ENCODE measurements at regions not wholly inside any gene's neighbourhood (a gene's known extent, or its start where the extent isn't known, plus 50 kb on each side); places are given as distances from the start of the nearest gene placed in this dataset.

GRCh38 chr5:45081082-45081481 is 272.3 kb downstream of the MRPS30 start:
- TF ChIP-seq, protein P1, sequence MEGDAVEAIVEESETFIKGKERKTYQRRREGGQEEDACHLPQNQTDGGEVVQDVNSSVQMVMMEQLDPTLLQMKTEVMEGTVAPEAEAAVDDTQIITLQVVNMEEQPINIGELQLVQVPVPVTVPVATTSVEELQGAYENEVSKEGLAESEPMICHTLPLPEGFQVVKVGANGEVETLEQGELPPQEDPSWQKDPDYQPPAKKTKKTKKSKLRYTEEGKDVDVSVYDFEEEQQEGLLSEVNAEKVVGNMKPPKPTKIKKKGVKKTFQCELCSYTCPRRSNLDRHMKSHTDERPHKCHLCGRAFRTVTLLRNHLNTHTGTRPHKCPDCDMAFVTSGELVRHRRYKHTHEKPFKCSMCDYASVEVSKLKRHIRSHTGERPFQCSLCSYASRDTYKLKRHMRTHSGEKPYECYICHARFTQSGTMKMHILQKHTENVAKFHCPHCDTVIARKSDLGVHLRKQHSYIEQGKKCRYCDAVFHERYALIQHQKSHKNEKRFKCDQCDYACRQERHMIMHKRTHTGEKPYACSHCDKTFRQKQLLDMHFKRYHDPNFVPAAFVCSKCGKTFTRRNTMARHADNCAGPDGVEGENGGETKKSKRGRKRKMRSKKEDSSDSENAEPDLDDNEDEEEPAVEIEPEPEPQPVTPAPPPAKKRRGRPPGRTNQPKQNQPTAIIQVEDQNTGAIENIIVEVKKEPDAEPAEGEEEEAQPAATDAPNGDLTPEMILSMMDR (CRISPR knock-in tag; IDR thresholded peaks at IDR 0.05): no peak
- no peak for TF ChIP-seq NFE2L2 (IDR thresholded peaks at IDR 0.05; ENCODE audit: low read length)
- TF ChIP-seq HCFC1 (IDR thresholded peaks at IDR 0.05; ENCODE audit: low read depth, low read length): no peak
- TF ChIP-seq ZNF816 (CRISPR knock-in tag; IDR thresholded peaks at IDR 0.05; ENCODE audit: borderline replicate concordance): no peak
- no peak for TF ChIP-seq TCF12 (IDR thresholded peaks at IDR 0.05)
- TF ChIP-seq TCF12 (CRISPR knock-in tag; IDR thresholded peaks at IDR 0.05): no peak
- no peak for TF ChIP-seq ZNF569 (CRISPR knock-in tag; IDR thresholded peaks at IDR 0.05; ENCODE audit: borderline replicate concordance)
- TF ChIP-seq, protein P2, sequence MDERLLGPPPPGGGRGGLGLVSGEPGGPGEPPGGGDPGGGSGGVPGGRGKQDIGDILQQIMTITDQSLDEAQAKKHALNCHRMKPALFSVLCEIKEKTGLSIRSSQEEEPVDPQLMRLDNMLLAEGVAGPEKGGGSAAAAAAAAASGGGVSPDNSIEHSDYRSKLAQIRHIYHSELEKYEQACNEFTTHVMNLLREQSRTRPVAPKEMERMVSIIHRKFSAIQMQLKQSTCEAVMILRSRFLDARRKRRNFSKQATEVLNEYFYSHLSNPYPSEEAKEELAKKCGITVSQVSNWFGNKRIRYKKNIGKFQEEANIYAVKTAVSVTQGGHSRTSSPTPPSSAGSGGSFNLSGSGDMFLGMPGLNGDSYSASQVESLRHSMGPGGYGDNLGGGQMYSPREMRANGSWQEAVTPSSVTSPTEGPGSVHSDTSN (CRISPR knock-in tag; IDR thresholded peaks at IDR 0.05): no peak
- no peak for TF ChIP-seq ZSCAN29 (CRISPR knock-in tag; conservative IDR thresholded peaks at IDR 0.05)
- TF ChIP-seq ZNF234 (CRISPR knock-in tag; conservative IDR thresholded peaks at IDR 0.05): no peak
- TF ChIP-seq, protein P3, sequence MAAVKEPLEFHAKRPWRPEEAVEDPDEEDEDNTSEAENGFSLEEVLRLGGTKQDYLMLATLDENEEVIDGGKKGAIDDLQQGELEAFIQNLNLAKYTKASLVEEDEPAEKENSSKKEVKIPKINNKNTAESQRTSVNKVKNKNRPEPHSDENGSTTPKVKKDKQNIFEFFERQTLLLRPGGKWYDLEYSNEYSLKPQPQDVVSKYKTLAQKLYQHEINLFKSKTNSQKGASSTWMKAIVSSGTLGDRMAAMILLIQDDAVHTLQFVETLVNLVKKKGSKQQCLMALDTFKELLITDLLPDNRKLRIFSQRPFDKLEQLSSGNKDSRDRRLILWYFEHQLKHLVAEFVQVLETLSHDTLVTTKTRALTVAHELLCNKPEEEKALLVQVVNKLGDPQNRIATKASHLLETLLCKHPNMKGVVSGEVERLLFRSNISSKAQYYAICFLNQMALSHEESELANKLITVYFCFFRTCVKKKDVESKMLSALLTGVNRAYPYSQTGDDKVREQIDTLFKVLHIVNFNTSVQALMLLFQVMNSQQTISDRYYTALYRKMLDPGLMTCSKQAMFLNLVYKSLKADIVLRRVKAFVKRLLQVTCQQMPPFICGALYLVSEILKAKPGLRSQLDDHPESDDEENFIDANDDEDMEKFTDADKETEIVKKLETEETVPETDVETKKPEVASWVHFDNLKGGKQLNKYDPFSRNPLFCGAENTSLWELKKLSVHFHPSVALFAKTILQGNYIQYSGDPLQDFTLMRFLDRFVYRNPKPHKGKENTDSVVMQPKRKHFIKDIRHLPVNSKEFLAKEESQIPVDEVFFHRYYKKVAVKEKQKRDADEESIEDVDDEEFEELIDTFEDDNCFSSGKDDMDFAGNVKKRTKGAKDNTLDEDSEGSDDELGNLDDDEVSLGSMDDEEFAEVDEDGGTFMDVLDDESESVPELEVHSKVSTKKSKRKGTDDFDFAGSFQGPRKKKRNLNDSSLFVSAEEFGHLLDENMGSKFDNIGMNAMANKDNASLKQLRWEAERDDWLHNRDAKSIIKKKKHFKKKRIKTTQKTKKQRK (IDR thresholded peaks at IDR 0.05; ENCODE audit: low read length): no peak
- TF ChIP-seq FOXA1 (IDR thresholded peaks at IDR 0.05): no peak
- TF ChIP-seq FOXA1 (CRISPR knock-in tag; IDR thresholded peaks at IDR 0.05): no peak
- no peak for TF ChIP-seq NONO (IDR thresholded peaks at IDR 0.05)
- no peak for TF ChIP-seq NONO (CRISPR knock-in tag; conservative IDR thresholded peaks at IDR 0.05)
- no peak for TF ChIP-seq YEATS2 (CRISPR knock-in tag; IDR thresholded peaks at IDR 0.05; ENCODE audit: borderline replicate concordance)
